Esophagus squamous epithelium (tissue), 4 donors: ENCODE measurements at regions not wholly inside any gene's neighbourhood (a gene's known extent, or its start where the extent isn't known, plus 50 kb on each side); places are given as distances from the start of the nearest gene placed in this dataset.
"Not testable (repeated sequence)": the region's sequence is repeated elsewhere in the genome, so short reads cannot be mapped to it uniquely, and the experiment has no call there.

Experiments used
- CTCF ChIP-seq, 6 experiments: fragments of 450-650 bp in 4 of 6; fragments of 200-600 bp in 2 of 6; sonication (generic) in 2 of 6; IDR thresholded peaks; one replicate each; pipeline ENCODE4 v1.5.1; 2016 to 2019; ENCODE audit warnings: antibody characterized with exemption in 6 of 6, mild to moderate bottlenecking in 4 of 6, moderate library complexity in 4 of 6
- POLR2A ChIP-seq, 4 donors: fragments of 450-650 bp; IDR thresholded peaks; one replicate each; pipeline ENCODE4 v1.6.1; 2017; ENCODE audit warnings: antibody characterized with exemption in 4 of 4, mild to moderate bottlenecking in 4 of 4, moderate library complexity in 3 of 4

- TF ChIP-seq POLR2A, CTCF (IDR thresholded peaks at IDR 0.05): not testable (repeated sequence)
Observed at GRCh38 chr12:91875671-91876070, 270.0 kb downstream of the BTG1 start.
